ENCODE measurements at regions not wholly inside any gene's neighbourhood (a gene's known extent, or its start where the extent isn't known, plus 50 kb on each side); places are given as distances from the start of the nearest gene placed in this dataset.

- H3K27ac ChIP-seq (ENCODE audit: low read depth, low read length) = no peak overlapping the region
- H2BK120ac ChIP-seq (replicated peaks; ENCODE audit: low read depth, low read length) = no peak overlapping the region
- no peak overlapping the region for H3K4ac ChIP-seq (replicated peaks; ENCODE audit: insufficient read length, low read depth, low read length)
- peaks cover 0 to 3% (median 0%) of the 10 kb centered on the region in 4 experiments; a peak in 2 of 7 replicates for H3K4me1 ChIP-seq (replicated peaks in 1 of 4; ENCODE audit: control insufficient read depth in 3 of 4, insufficient read depth in 4 of 4, low read length in 3 of 4)
- H2BK15ac ChIP-seq (ENCODE audit: low read length) = no peak overlapping the region
- no peak overlapping the region for H4K91ac ChIP-seq (replicated peaks; ENCODE audit: insufficient read length, low read length)
- H2BK12ac ChIP-seq (ENCODE audit: low read depth, low read length) = no peak overlapping the region
- POLR2A ChIA-PET (ENCODE audit: partially characterized antibody) = no interaction called here
- no peaks in the 10 kb centered on the region for H3K79me1 ChIP-seq (ENCODE audit: low read depth, low read length)
- H3K4me2 ChIP-seq (ENCODE audit: insufficient read depth in 1 of 2, low read depth in 2 of 2, low read length in 2 of 2) = no peak overlapping the region
- H3K79me2 ChIP-seq (ENCODE audit: control insufficient read depth in 1 of 2, insufficient read depth in 2 of 2, low read length in 2 of 2) = no peaks in the 10 kb centered on the region
- no peaks in the 10 kb centered on the region for H3K23me2 ChIP-seq (ENCODE audit: low read depth, low read length)
- no peak overlapping the region for H3K4me3 ChIP-seq (ENCODE audit: extremely low read depth in 1 of 4, insufficient read depth in 2 of 4, low read depth in 3 of 4, low read length in 4 of 4)
- H4K5ac ChIP-seq (ENCODE audit: insufficient read length, low read depth, low read length) = no peak overlapping the region
- H3K9ac ChIP-seq (replicated peaks in 1 of 4; ENCODE audit: extremely low read depth in 1 of 4, low read depth in 3 of 4, low read length in 3 of 4) = no peak overlapping the region
- no peak overlapping the region for H3K18ac ChIP-seq (ENCODE audit: extremely low read depth, low read length)
- H3K36me3 ChIP-seq (ENCODE audit: control insufficient read depth in 2 of 4, insufficient read depth in 4 of 4, low read length in 3 of 4) = no peaks in the 10 kb centered on the region
- DNase-seq (ENCODE audit: low read depth in 1 of 2, low spot score in 2 of 2) (no peak), FAIRE-seq (no peak)
- H2BK20ac ChIP-seq (ENCODE audit: low read length) = no peak overlapping the region
- no peak overlapping the region for H3K14ac ChIP-seq (ENCODE audit: insufficient read length)
- H4K8ac ChIP-seq (ENCODE audit: extremely low read depth, insufficient read depth, low read length) = no peak overlapping the region
- CTCF ChIA-PET (ENCODE audit: partially characterized antibody) = no interaction called here
- no peak overlapping the region for H3K23ac ChIP-seq (ENCODE audit: insufficient read length)
- no peak overlapping the region for H2BK5ac ChIP-seq (ENCODE audit: low read depth, low read length)
- no peak overlapping the region for H2AK5ac ChIP-seq (ENCODE audit: low read depth, low read length)
- peaks cover 0 to 2% of the 10 kb centered on the region in 2 experiments for H4K20me1 ChIP-seq (replicated peaks in 1 of 2; ENCODE audit: control insufficient read depth in 1 of 2, insufficient read depth in 2 of 2, low read length in 2 of 2)
- WGBS, 2 experiments (ENCODE audit: extremely low coverage in 1 of 2, insufficient coverage in 1 of 2, insufficient read length in 1 of 2, insufficient replicate concordance in 2 of 2, low coverage in 1 of 2, low lambda C conversion rate in 2 of 2, missing lambda C conversion rate in 1 of 2) = 92% methylated on average over 2 of the region's 2 CpGs; no CpG with 5 or more reads in 1 of the 2 experiments
- TF ChIP-seq BACH1 (IDR thresholded peaks at IDR 0.05; ENCODE audit: low read length) (no peak), ZNF274 (IDR thresholded peaks at IDR 0.05; ENCODE audit: borderline replicate concordance, extremely low read depth, low read length) (no peak), EP300 (IDR thresholded peaks at IDR 0.05; ENCODE audit: borderline replicate concordance in 1 of 2, low read depth in 2 of 2, low read length in 2 of 2) (no peak), ASH2L (IDR thresholded peaks at IDR 0.05; ENCODE audit: low read length) (no peak), FOSL1 (IDR thresholded peaks at IDR 0.05; ENCODE audit: insufficient read depth, low read depth, low read length) (no peak), RAD21 (IDR thresholded peaks at IDR 0.05 in 1 of 2, conservative IDR thresholded peaks at IDR 0.05 in 1 of 2; ENCODE audit: low read depth in 2 of 2, low read length in 2 of 2) (no peak), NRF1 (IDR thresholded peaks at IDR 0.05; ENCODE audit: low read depth, low read length) (no peak), GTF2F1 (IDR thresholded peaks at IDR 0.05; ENCODE audit: borderline replicate concordance, low read depth, low read length) (no peak), HDAC6 (IDR thresholded peaks at IDR 0.05; ENCODE audit: low read depth, low read length) (no peak)
- H2AFZ ChIP-seq (ENCODE audit: low read length) = no peak overlapping the region
- no peak overlapping the region for H3K56ac ChIP-seq (replicated peaks; ENCODE audit: insufficient read length, low read depth, low read length)
- no peaks in the 10 kb centered on the region for H3K27me3 ChIP-seq (replicated peaks in 1 of 4; ENCODE audit: control insufficient read depth in 3 of 4, extremely low read depth in 1 of 4, insufficient read depth in 3 of 4, low read length in 3 of 4)
- H3K9me3 ChIP-seq (ENCODE audit: insufficient read depth in 2 of 2, low read depth in 1 of 2, low read length in 1 of 2) = no peaks in the 10 kb centered on the region
Measured at GRCh38 chr14:53464376-53464775, 311.3 kb upstream of the DDHD1 start.

Measured in H1 (cell line).